CD1c-positive myeloid dendritic cell (primary cell): ENCODE measurements at regions not wholly inside any gene's neighbourhood (a gene's known extent, or its start where the extent isn't known, plus 50 kb on each side); places are given as distances from the start of the nearest gene placed in this dataset.

Source experiments
- DNase-seq: peaks from one replicate; pipeline ENCODE4 v3.0.0-alpha.2; 2016; ENCODE audit errors: extremely low spot score

DNA sequence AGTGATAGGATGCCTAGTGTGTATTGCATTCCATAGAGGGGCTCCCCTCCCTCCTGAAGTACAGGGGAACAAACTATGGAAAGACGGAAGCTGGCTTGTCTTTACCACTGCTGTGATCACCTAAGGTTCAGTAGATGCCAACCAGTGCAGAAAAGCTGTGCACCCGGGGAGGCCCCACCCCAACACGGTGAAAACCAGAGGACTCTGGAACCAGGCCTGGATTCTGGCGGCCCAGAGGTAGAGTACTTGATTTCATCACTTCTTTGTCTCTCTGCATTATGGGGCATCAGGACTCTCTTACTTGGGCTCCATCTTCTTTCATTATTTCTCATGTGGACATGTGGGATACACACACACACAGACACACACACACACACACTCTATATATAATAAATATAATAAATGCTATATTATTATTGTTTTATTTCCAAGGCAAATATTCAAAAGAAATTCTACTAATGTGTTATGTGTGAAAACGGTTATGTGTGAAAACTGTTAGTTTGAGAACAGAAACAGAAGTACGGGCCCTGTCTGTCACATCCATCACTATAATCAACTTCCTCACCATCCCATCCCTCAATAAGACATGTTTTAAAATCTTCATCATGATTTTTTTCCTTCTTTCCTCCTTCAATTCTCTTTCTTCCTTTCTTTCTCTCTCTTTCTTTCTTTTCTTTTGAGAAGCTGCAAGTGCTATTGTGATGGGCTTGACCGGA is 152.4 kb upstream of the CMC1 start:
- no peak for DNase-seq

- no peak for DNase-seq
These were observed 151.9 kb upstream of the CMC1 start for GRCh38 chr3:28089527-28089897.

GRCh38 chr3:28099296-28099695 is 142.1 kb upstream of the CMC1 start:
- no peak for DNase-seq

GRCh38 chr3:28101705-28102104 is 139.7 kb upstream of the CMC1 start:
- no peak for DNase-seq

DNA sequence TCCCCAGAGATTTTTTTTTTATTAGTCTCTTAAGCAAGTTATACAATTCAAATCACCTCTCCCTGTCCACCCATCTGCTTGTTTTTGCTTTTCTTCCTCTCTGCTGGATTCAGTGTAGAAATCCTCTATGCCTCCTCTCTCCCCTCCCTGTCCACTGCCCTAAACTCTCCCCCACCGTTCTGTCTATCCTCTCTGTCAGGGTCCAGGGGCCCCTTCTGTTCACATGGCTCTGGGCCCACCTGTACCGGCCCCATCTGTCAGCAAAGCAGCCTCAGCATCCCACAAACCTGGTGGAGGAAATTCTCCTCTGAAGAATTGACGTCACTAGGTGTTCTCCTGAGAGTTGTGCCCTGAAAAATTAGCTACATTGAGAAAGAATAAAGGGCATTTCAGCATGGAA is 137.6 kb upstream of the CMC1 start:
- no peak for DNase-seq

- no peak for DNase-seq
These were observed 136.4 kb upstream of the CMC1 start for GRCh38 chr3:28104896-28105534.

- no peak for DNase-seq
These were observed 131.6 kb upstream of the CMC1 start for GRCh38 chr3:28109829-28110228.

GRCh38 chr3:28110869-28111268 is 130.6 kb upstream of the CMC1 start:
- no peak for DNase-seq

- DNase-seq: no peak
These were observed 126.5 kb upstream of the CMC1 start for GRCh38 chr3:28114893-28115292.

DNA sequence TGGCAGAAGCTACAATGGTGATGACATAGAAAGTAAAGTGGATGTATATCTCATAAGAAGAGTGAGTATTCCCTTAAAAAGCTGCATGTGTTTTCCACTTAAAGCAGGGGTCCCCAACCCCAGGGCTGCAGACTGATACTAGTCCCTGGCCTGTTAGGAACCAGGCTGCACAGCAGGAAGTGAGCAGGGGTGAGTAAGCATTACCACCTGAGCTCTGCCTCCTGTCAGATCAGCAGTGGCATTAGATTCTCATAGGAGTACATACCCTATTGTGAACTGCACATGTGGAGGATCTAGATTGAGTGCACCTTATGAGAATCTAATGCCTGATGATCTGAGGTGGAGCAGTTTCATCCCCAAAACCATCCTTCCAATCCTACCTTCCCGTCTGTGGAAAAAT is 126.1 kb upstream of the CMC1 start:
- DNase-seq: no peak

GRCh38 chr3:28117598-28117997 is 123.8 kb upstream of the CMC1 start:
- no peak for DNase-seq

DNA sequence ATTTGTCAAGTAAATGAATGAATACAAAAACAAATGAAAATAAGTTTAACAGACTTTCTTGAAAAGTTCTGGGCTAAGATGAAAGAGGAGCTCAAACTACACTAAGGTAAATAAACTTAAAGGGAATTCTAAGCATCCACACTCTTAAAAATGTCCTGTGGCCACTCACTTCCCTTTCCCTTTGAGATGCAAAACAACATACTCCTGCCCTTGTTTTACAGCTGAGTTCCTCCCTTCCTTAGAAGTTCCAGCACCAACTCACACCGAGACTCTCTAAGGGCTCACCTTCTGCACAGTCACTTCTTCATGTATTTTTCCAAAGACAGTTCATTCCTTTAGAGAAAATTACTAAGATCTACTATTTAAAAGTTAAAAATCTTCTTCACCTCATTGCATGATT is 123.3 kb upstream of the CMC1 start:
- DNase-seq: no peak

- DNase-seq: no peak
These were observed 119.2 kb upstream of the CMC1 start for GRCh38 chr3:28122227-28122626.

DNA sequence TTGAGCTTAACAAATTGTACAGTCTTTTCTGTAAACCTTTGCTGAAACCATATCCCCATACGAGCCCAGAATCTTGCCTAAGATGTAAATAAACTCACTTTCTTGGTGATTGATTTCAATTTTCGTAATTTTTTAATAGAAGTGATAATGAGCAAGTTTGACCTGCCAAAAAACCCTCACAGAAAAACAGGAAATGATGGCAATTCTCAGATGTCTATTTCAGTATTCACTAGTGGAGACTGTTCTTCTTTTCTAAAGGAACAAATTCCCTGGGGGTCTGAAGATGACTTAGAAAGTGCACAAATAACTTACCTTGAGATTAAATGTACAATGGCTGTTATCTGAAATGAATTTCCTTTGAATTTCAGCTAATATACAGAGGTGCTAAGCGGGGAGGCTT is 116.5 kb upstream of the CMC1 start:
- no peak for DNase-seq

GRCh38 chr3:28125342-28125741 is 116.1 kb upstream of the CMC1 start:
- DNase-seq: no peak

DNA sequence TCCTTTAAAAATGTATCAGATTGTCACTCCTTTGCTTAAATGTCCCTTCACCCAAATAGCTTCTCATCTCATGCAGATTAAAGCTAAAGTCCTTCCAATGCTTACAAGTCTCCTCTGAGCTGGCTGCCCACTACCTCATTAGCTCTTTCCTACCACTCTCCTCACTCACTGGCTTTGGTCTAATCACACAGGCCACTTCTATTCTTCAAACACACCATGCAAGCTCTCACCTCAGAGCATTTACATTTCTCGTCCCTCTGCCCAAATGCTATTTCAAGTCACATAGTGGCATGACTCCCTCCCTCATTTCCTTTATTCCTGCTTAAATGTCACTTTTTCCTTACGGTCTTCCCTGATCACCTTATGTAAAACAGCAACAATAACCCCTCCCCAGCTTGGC is 110.6 kb upstream of the CMC1 start:
- DNase-seq: no peak

DNA sequence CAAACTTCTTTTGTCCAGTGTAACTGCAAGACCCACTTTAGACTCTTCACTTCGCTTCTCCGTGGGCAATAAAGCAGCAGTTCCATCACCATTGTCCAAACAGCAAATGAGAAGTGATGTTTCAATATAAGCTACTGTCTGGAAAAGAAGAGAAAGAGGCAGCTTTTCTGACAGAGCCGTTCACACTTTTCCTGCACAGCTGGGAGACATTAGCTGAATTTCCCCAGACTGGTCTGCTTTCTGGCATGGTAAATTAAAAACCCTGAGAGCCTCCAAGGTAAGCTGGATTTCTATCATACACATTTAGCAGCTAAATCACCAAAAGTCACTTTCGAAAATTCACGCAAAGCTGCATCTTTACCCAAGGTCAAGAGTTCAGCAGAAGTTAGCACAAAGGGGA is 108.5 kb upstream of the CMC1 start:
- DNase-seq: no peak

DNA sequence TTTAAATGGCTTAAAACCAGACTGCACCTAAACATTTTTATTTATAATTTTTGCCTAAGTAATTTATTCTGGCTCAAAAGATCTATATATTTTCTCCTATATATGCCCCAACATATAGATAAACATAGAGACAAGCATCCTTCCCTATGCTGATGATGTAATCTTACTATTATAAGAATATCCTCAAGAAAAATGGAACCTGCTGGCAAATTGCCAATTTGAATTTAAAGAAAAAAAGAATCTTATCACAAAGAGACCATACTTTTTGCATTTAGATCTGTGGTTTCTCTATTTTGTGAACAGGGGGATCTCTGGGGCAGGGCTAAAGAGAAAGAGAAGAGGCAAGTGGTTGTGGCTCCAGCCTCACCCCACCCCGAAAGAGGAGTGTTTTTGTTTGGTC is 107.2 kb upstream of the CMC1 start:
- DNase-seq: no peak

DNA sequence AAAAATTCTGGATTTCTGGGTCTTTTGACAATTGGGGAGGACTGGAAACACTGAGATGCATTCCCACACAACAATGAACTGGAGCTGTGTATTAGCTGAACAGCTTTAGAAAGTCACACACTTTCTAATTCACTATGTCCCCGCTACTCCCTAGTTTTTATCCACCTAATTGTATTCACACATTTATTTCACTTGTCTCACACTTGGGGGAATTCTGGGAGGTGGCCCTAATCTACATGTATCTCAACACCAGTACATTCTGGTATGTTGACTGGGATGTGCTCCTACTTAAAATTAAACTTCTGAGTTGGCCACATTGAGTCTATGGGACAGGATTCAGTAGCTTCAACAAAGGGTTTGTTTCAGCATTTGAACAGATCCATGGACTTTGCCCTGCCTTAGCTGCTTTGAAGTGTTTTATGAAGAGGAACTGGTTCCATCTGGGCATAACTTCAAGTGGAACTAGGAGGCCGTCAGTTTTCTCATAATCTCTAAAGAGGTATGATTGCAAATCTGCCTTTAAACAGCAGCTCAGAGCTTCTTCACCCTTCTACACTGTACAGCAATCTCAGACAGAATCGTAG is 106.5 kb upstream of the CMC1 start:
- no peak for DNase-seq

- no peak for DNase-seq
These were observed 104.7 kb upstream of the CMC1 start for GRCh38 chr3:28136607-28137216.

DNA sequence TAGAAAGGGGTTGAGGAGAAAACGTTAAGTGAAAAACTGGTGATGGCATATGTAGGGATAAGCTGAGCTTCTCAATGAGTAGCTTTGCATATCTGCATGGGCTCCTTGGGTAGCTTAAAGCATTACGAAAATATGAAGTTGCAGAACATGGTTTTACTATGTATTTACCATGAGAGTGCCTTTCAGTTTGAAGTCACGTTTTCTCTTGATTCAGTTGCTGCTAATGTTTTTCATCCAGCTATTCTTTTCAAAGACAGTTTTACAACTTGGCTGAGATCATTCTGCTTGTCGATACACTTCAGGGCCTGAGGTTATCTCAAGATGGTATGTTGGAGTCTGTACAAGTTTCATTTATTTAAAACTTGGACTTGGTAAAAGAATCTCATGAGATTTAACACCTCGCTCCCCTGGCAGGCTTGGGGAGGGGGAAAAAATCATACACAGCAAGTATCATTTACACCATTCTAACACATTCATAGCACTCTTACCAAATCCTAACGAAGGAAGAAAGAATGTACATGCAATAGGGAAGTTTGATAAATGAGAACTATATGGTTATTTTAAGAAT is 103.3 kb upstream of the CMC1 start:
- no peak for DNase-seq

- DNase-seq: no peak
These were observed 102.1 kb upstream of the CMC1 start for GRCh38 chr3:28139288-28139687.
